ACC112 (cell line): ENCODE measurements at regions not wholly inside any gene's neighbourhood (a gene's known extent, or its start where the extent isn't known, plus 50 kb on each side); places are given as distances from the start of the nearest gene placed in this dataset.

Experiments
- H2AFZ ChIP-seq: fragments of 200-600 bp; sonication (generic); one replicate; pipeline ENCODE4 v1.6.0; 2017; ENCODE audit warnings: antibody characterized with exemption, low read length; ENCODE audit not compliant: unreplicated experiment
- H3K27ac ChIP-seq: fragments of 200-600 bp; sonication (generic); 2 replicates; pipeline ENCODE4 v1.5.1; 2014; ENCODE audit warnings: low read depth, mild to moderate bottlenecking, antibody characterized with exemption, low read length, moderate library complexity
- H3K27me3 ChIP-seq: fragments of 200-600 bp; sonication (generic); 2 replicates; pipeline ENCODE4 v1.6.1; 2014; ENCODE audit warnings: mild to moderate bottlenecking, antibody characterized with exemption, low read length, moderate library complexity, mixed read lengths; ENCODE audit not compliant: insufficient read depth
- H3K36me3 ChIP-seq: fragments of 200-600 bp; sonication (generic); 2 replicates; pipeline ENCODE4 v1.6.1; 2016; ENCODE audit warnings: mild to moderate bottlenecking, antibody characterized with exemption, low read length, moderate library complexity, mixed read lengths; ENCODE audit not compliant: insufficient read depth
- H3K4me1 ChIP-seq: fragments of 200-600 bp; sonication (generic); one replicate; pipeline ENCODE4 v1.6.1; 2016; ENCODE audit warnings: low read length, mixed read lengths; ENCODE audit not compliant: insufficient read depth, unreplicated experiment, control insufficient read depth
- H3K4me3 ChIP-seq: fragments of 200-600 bp; sonication (generic); 2 replicates; pipeline ENCODE4 v1.5.1; 2014; ENCODE audit warnings: mild to moderate bottlenecking, low read depth, low read length
- H3K79me2 ChIP-seq: fragments of 200-600 bp; sonication (generic); one replicate; pipeline ENCODE4 v1.6.0; 2016; ENCODE audit warnings: low read length; ENCODE audit not compliant: control insufficient read depth, unreplicated experiment, insufficient read depth

DNA sequence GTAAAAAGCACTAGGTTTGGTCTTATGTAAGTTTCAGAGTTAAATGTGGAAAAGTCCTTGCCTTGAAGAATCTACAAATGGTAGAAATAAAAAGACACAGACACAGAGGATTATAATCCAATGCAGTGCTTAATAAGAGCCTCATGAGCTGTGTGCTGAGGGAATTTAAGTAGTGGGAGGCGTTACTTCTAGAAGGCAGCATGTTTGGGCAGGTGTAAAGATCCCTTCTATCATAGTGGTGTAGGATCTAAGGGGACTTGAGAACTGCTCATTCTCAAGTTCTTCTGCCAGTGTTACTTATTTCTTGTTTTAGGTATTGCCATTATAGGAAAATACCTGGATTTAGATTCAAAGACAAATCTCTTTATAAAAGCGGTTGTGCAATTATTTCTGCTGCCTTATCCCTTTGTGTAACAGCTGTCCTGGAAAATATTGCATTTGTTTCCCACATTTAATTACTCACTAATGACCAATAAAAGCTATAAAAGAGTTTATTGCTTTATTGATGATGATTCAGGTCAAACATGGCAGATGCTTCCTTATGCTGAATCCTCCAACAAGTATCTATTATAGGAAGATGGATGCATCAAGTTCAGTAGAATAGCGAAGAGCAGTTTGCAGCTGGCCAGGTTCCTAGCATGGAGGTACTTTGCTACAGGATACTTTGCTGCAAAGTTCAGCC, 132.5 kb upstream of the IVNS1ABP start:
- H3K4me1 ChIP-seq = peaks cover 8% of the 10 kb centered on the region
- no peak overlapping the region for H2AFZ ChIP-seq

GRCh38 chr1:185448591-185449186, 131.6 kb upstream of the IVNS1ABP start:
- no peaks in the 10 kb centered on the region for H3K27me3 ChIP-seq
- H3K4me3 ChIP-seq = no peak overlapping the region
- H3K36me3 ChIP-seq = no peaks in the 10 kb centered on the region
- no peak overlapping the region for H2AFZ ChIP-seq
- H3K4me1 ChIP-seq = peaks cover 3% of the 10 kb centered on the region
- no peak overlapping the region for H3K27ac ChIP-seq
- no peaks in the 10 kb centered on the region for H3K79me2 ChIP-seq

More for the DNA sequence above, 132.5 kb upstream of the IVNS1ABP start:
- no peaks in the 10 kb centered on the region for H3K36me3 ChIP-seq
- H3K79me2 ChIP-seq = no peaks in the 10 kb centered on the region
- no peaks in the 10 kb centered on the region for H3K27me3 ChIP-seq
- H3K27ac ChIP-seq = no peak overlapping the region
- H3K4me3 ChIP-seq = no peak overlapping the region

- Histone ChIP-seq H3K27me3 (no peaks in the 10 kb centered on the region), H3K27ac (no peak overlapping the region)
These were observed 129.1 kb upstream of the IVNS1ABP start for GRCh38 chr1:185446131-185446530.

DNA sequence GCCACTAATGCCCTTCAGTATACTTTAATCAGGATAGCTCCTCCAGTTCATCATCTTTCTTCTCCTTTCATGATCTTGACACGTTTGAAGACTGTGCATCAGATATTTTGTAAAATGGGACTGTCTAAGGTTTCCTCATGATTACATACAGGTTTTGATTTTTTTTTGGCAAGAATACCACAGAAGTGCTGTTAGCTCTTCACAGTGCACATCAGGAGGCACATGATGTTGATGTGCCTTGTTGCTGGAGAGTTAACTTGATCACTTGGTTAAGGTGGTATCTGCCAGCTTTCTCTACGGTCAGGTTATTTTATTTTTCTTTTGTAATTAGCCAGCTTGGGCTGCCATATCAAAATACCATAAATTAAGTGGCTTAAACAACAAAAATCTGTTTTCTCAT, 128.6 kb upstream of the IVNS1ABP start:
- Histone ChIP-seq H3K79me2 (no peaks in the 10 kb centered on the region), H3K27me3 (no peaks in the 10 kb centered on the region), H2AFZ (no peak overlapping the region), H3K4me1 (peaks cover 12% of the 10 kb centered on the region), H3K4me3 (no peak overlapping the region), H3K27ac (no peak overlapping the region), H3K36me3 (no peaks in the 10 kb centered on the region)

More at GRCh38 chr1:185446131-185446530, 129.1 kb upstream of the IVNS1ABP start:
- H3K79me2 ChIP-seq = no peaks in the 10 kb centered on the region
- no peak overlapping the region for H2AFZ ChIP-seq
- H3K4me1 ChIP-seq = peaks cover 9% of the 10 kb centered on the region
- no peaks in the 10 kb centered on the region for H3K36me3 ChIP-seq
- H3K4me3 ChIP-seq = no peak overlapping the region

DNA sequence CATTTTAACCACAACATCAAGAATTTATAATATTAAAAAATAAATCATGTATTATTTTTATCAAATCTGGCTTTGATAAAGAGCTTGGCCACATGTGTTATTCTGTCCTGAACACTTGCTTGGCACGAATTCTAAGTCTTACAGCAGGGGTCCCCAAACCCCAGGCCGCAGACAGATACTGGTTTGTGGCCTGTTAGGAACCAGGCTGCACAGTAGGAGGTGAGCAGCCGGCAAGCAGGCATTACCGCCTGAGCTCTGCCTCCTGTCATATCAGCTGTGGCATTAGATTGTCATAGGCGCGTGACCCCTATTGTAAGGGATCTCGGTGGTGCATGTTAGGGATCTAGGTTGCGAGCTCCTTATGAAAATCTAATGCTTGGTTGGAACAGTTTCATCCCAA, 127.6 kb upstream of the IVNS1ABP start:
- Histone ChIP-seq H3K4me1 (peaks cover 12% of the 10 kb centered on the region), H3K36me3 (no peaks in the 10 kb centered on the region), H3K4me3 (no peak overlapping the region), H3K27me3 (no peaks in the 10 kb centered on the region), H3K79me2 (no peaks in the 10 kb centered on the region), H2AFZ (no peak overlapping the region), H3K27ac (no peak overlapping the region)

DNA sequence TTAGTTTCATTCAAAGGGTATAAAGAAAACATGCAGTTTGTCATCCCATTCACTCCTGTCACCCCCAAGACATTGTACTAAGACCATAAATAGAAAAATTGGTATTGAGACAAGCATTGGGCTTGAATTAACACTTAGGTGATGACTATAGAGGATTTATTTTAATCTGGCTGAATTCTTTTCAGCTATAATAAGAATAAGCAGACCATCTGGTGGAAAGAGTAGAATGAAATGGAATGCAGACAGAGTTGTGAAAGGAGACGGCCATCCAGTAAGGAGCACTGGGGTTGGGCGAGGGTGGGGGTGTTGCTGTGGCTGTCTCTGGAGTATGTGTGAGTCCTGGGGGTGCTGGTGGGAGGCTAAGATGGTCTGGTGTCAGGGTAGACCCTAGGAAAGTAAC, 125.0 kb upstream of the IVNS1ABP start:
- Histone ChIP-seq H3K27me3 (no peaks in the 10 kb centered on the region), H3K4me1 (peaks cover 12% of the 10 kb centered on the region), H2AFZ (no peak overlapping the region), H3K27ac (no peak overlapping the region), H3K4me3 (no peak overlapping the region), H3K36me3 (no peaks in the 10 kb centered on the region), H3K79me2 (no peaks in the 10 kb centered on the region)

- Histone ChIP-seq H2AFZ (no peak overlapping the region), H3K4me3 (no peak overlapping the region), H3K27ac (no peak overlapping the region), H3K36me3 (no peaks in the 10 kb centered on the region), H3K27me3 (no peaks in the 10 kb centered on the region), H3K79me2 (no peaks in the 10 kb centered on the region), H3K4me1 (peaks cover 12% of the 10 kb centered on the region)
These were observed 124.6 kb upstream of the IVNS1ABP start for GRCh38 chr1:185441605-185442004.

DNA sequence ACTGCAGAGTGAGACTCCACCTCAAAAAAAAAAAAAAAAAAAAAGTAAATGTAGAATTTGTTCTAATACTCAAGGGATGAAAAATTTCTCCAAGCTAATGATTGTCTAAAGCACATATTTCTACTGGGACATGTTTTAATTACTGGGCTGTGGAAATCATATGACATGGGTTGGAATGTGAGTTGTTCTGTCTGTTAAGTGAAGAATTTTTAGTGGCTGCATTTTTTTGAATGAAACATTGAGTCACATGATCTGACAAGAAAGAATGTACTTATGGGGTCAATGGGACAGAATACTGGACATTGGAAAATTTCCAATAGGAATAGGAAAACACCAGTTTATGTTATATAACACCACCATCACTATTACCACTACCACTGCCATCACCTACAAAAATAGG, 123.8 kb upstream of the IVNS1ABP start:
- no peak overlapping the region for H3K27ac ChIP-seq
- peaks cover 12% of the 10 kb centered on the region for H3K4me1 ChIP-seq
- no peak overlapping the region for H2AFZ ChIP-seq

DNA sequence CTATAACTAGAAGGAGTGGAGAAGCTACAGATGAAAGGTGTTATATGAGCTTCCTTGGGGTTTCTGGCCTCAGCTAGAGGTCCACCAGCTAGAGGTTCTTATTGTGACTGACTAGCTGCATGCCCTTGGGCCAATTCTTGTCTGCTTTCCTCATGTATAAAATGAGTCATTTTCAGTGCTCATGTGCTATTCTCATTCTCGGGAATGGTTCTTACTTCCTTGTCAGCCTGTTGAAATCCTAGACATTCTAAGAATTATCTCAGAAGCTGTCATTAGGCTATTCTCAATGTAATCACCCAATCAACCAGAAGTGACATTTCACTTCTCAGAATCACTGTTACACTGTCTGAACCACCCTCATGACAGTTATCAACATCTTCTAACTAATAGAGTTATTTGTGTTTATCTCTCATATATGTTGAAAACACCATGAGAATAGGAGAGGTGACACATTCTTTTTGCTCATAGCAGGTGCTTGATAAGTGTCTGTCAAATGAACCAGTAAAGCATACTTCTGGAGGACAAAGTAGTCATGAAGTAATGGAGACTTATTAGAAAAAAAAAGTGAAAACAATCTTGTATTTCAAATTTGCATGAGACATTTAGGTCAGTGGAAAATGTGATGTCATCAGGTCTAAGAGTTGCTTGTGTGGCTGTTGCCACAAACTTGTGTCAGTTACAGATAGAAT, 122.8 kb upstream of the IVNS1ABP start:
- Histone ChIP-seq H3K36me3 (no peaks in the 10 kb centered on the region), H3K27me3 (no peaks in the 10 kb centered on the region), H3K4me1 (peaks cover 12% of the 10 kb centered on the region), H3K4me3 (no peak overlapping the region), H3K79me2 (no peaks in the 10 kb centered on the region), H2AFZ (no peak overlapping the region), H3K27ac (no peak overlapping the region)

More for the DNA sequence above, 123.8 kb upstream of the IVNS1ABP start:
- no peaks in the 10 kb centered on the region for H3K27me3 ChIP-seq
- no peak overlapping the region; the same call in 1 of the 2 replicates for H3K4me3 ChIP-seq
- no peaks in the 10 kb centered on the region for H3K36me3 ChIP-seq
- no peaks in the 10 kb centered on the region for H3K79me2 ChIP-seq

DNA sequence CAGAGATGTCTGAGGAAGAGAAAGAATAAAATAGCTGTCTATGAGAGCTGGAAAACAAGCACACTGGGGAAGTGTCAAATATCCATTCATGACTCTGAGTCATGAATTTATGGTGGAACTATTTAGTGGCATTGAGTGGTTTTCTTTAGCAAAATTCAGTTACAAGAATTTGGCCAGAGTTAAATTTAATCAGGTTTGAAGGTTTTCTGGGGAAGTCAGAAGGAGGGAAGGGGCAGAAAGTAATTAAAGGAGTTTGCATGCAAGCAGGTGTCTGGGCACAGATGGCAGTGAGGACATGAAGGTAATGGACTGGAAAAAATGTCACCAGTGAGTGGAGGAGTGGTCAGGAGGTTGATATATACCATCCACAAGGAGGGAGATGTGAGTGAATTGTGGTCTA, 121.9 kb upstream of the IVNS1ABP start:
- Histone ChIP-seq H3K36me3 (no peaks in the 10 kb centered on the region), H2AFZ (no peak overlapping the region), H3K27ac (no peak overlapping the region), H3K27me3 (no peaks in the 10 kb centered on the region), H3K79me2 (no peaks in the 10 kb centered on the region), H3K4me3 (no peak overlapping the region), H3K4me1 (peaks cover 12% of the 10 kb centered on the region)
